ENCODE measurements at regions not wholly inside any gene's neighbourhood (a gene's known extent, or its start where the extent isn't known, plus 50 kb on each side); places are given as distances from the start of the nearest gene placed in this dataset.

GRCh38 chrX:63508668-63509067 lies 157.5 kb upstream of the SPIN4 start (continued):
- no peak for TF ChIP-seq ZNF331 (CRISPR knock-in tag; IDR thresholded peaks at IDR 0.05; ENCODE audit: low read depth)
- no peak for TF ChIP-seq EZH2phosphoT487 (IDR thresholded peaks at IDR 0.05; ENCODE audit: unreplicated experiment)
- no peak for TF ChIP-seq NANOG (IDR thresholded peaks at IDR 0.05; ENCODE audit: borderline replicate concordance)
- TF ChIP-seq CTCF (conservative IDR thresholded peaks at IDR 0.05; ENCODE audit: low read depth in 2 of 2), result no peak
- TF ChIP-seq POLR2AphosphoS5 (IDR thresholded peaks at IDR 0.05; ENCODE audit: low read depth), result no peak
- TF ChIP-seq ETS1 (IDR thresholded peaks at IDR 0.05), result no peak

GRCh38 chrX:63506320-63506719 lies 155.2 kb upstream of the SPIN4 start:
- Histone ChIP-seq H3F3A (replicated peaks; ENCODE audit: low read depth) (no peaks in the 10 kb centered on the region), H3K27me3 (ENCODE audit: insufficient read depth) (no peaks in the 10 kb centered on the region), H3K79me2 (replicated peaks; ENCODE audit: insufficient read depth) (no peaks in the 10 kb centered on the region), H3K4me3 (no peak overlapping the region), H3K4me2 (no peak overlapping the region), H3K4me1 (ENCODE audit: insufficient read depth) (peaks cover 7% of the 10 kb centered on the region; the same call in 1 of the 2 replicates), H2AFZ (no peak overlapping the region), H3K27ac (ENCODE audit: low read depth) (no peak overlapping the region), H4K20me1 (replicated peaks; ENCODE audit: insufficient read depth) (no peaks in the 10 kb centered on the region), H3K9me2 (ENCODE audit: insufficient read depth) (no peaks in the 10 kb centered on the region), H3K36me3 (ENCODE audit: insufficient read depth) (no peaks in the 10 kb centered on the region)
- Mint-ChIP-seq H3K9me3 (no peaks in the 10 kb centered on the region), H3K27ac (no peak overlapping the region), H3K4me1 (peaks cover 22% of the 10 kb centered on the region), H3K4me3 (no peak overlapping the region), H3K27me3 (ENCODE audit: insufficient read depth, low read depth, poor library complexity) (peaks cover 1% of the 10 kb centered on the region), H3K36me3 (ENCODE audit: low read depth) (peaks cover 8% of the 10 kb centered on the region; the same call in 2 of the 3 replicates)
- TF ChIP-seq CTCF (conservative IDR thresholded peaks at IDR 0.05; ENCODE audit: low read depth in 2 of 2) (peak; percentile 48 to 49), STAT1 (IDR thresholded peaks at IDR 0.05; ENCODE audit: unreplicated experiment) (no peak)
- DNase-seq (ENCODE audit: low spot score) (peak; percentile 61), ATAC-seq (peak; percentile 49; the same call in 2 of the 3 replicates)

- ATAC-seq, result peak; percentile 96
- H3K27ac ChIP-seq (ENCODE audit: low read depth), result peak overlapping the region; percentile 91
- peak overlapping the region; percentile 24; the same call in 1 of the 2 replicates for H3K4me2 ChIP-seq
- H3F3A ChIP-seq (replicated peaks; ENCODE audit: low read depth), result no peaks in the 10 kb centered on the region
- H3K79me2 ChIP-seq (replicated peaks; ENCODE audit: insufficient read depth), result no peaks in the 10 kb centered on the region
- no peaks in the 10 kb centered on the region for H3K27me3 ChIP-seq (ENCODE audit: insufficient read depth)
- DNase-seq (ENCODE audit: low spot score), result peak; percentile 80
- H3K36me3 ChIP-seq (ENCODE audit: insufficient read depth), result no peaks in the 10 kb centered on the region
- Mint-ChIP-seq H3K27me3 (ENCODE audit: insufficient read depth, low read depth, poor library complexity) (peaks cover 1% of the 10 kb centered on the region), H3K4me1 (peaks cover 22% of the 10 kb centered on the region), H3K36me3 (ENCODE audit: low read depth) (peaks cover 15% of the 10 kb centered on the region; the same call in 2 of the 3 replicates), H3K27ac (peak overlapping the region; percentile 97), H3K9me3 (no peaks in the 10 kb centered on the region), H3K4me3 (peak overlapping the region; percentile 41)
- H3K4me1 ChIP-seq (ENCODE audit: insufficient read depth), result peaks cover 7% of the 10 kb centered on the region; the same call in 1 of the 2 replicates
- H3K9me2 ChIP-seq (ENCODE audit: insufficient read depth), result no peaks in the 10 kb centered on the region
- no peak overlapping the region for H2AFZ ChIP-seq
- no peak overlapping the region for H3K4me3 ChIP-seq
- H4K20me1 ChIP-seq (replicated peaks; ENCODE audit: insufficient read depth), result no peaks in the 10 kb centered on the region
- TF ChIP-seq EZH2phosphoT487 (IDR thresholded peaks at IDR 0.05; ENCODE audit: unreplicated experiment), result no peak
- no peak for TF ChIP-seq EZH2 (IDR thresholded peaks at IDR 0.05; ENCODE audit: low read depth, unreplicated experiment)
- TF ChIP-seq CREB1 (CRISPR knock-in tag; IDR thresholded peaks at IDR 0.05; ENCODE audit: low read depth), result no peak
- TF ChIP-seq NANOG (IDR thresholded peaks at IDR 0.05; ENCODE audit: borderline replicate concordance), result no peak
- no peak for TF ChIP-seq ETS1 (IDR thresholded peaks at IDR 0.05)
- no peak for TF ChIP-seq ZNF331 (CRISPR knock-in tag; IDR thresholded peaks at IDR 0.05; ENCODE audit: low read depth)
- no peak for TF ChIP-seq JUNB (IDR thresholded peaks at IDR 0.05; ENCODE audit: unreplicated experiment)
Observed at GRCh38 chrX:63503541-63503940, 152.4 kb upstream of the SPIN4 start.

Data from GM23338 (cell line).